H1 (cell line): ENCODE measurements at regions not wholly inside any gene's neighbourhood (a gene's known extent, or its start where the extent isn't known, plus 50 kb on each side); places are given as distances from the start of the nearest gene placed in this dataset.

Experiments
- CTCF ChIA-PET: fragments of 300-600 bp; sonication (Branson Sonifier 250); formaldehyde crosslinking; loops from one replicate; lab custom pipeline; 2021; ENCODE audit not compliant: partially characterized antibody; lab: Charles Lee
- POLR2A ChIA-PET: fragments of 300-600 bp; sonication (Branson Sonifier 250); formaldehyde crosslinking; loops from one replicate; lab custom pipeline; 2021; ENCODE audit warnings: inconsistent platforms; ENCODE audit not compliant: partially characterized antibody; lab: Charles Lee
- DNase-seq, 2 experiments: peaks; one replicate each; pipeline versions ENCODE4 v3.0.0 to v3.0.0-alpha.2; 2010 to 2022; ENCODE audit warnings: low spot score in 2 of 2, low read depth in 1 of 2, mixed read lengths in 1 of 2
- FAIRE-seq: peaks from 2 replicates; lab custom pipeline; 2011; peaks lifted over from hg19 to GRCh38; lab: Jason Lieb, UNC
- H2AFZ ChIP-seq: 2 replicates; pipeline ENCODE4 v1.8.1; 2012; ENCODE audit warnings: low read length, inconsistent platforms
- H2AK5ac ChIP-seq: 2 replicates; pipeline ENCODE4 v1.6.1; 2013; ENCODE audit warnings: low read depth, low read length
- H2BK120ac ChIP-seq: replicated peaks from 2 replicates; pipeline ENCODE3; 2013; ENCODE audit warnings: low read depth, low read length, inconsistent platforms
- H2BK12ac ChIP-seq: 2 replicates; pipeline ENCODE4 v1.6.1; 2013; ENCODE audit warnings: low read depth, low read length
- H2BK15ac ChIP-seq: 2 replicates; pipeline ENCODE4 v1.6.1; 2013; ENCODE audit warnings: low read length
- H2BK20ac ChIP-seq: 2 replicates; pipeline ENCODE4 v1.6.1; 2013; ENCODE audit warnings: low read length
- H2BK5ac ChIP-seq: 2 replicates; pipeline ENCODE4 v1.6.1; 2013; ENCODE audit warnings: low read depth, low read length
- H3K14ac ChIP-seq: 2 replicates; pipeline ENCODE4 v1.6.1; 2013; ENCODE audit warnings: inconsistent platforms; ENCODE audit not compliant: insufficient read length
- H3K18ac ChIP-seq: 2 replicates; pipeline ENCODE4 v1.6.1; 2013; ENCODE audit warnings: low read length; ENCODE audit errors: extremely low read depth
- H3K23ac ChIP-seq: 2 replicates; pipeline ENCODE4 v1.6.1; 2013; ENCODE audit warnings: inconsistent platforms; ENCODE audit not compliant: insufficient read length
- H3K23me2 ChIP-seq: 2 replicates; pipeline ENCODE4 v1.6.1; 2013; ENCODE audit warnings: low read depth, low read length
- H3K27ac ChIP-seq: 2 replicates; pipeline ENCODE4 v1.6.1; 2011; ENCODE audit warnings: low read depth, low read length, inconsistent platforms
- H3K27me3 ChIP-seq, 4 experiments: replicated peaks in 1 of 4; 1 replicate in 1 of 4; 2 replicates in 3 of 4; pipeline versions ENCODE4 v1.6.1 to v1.8.1; 2011 to 2013; ENCODE audit warnings: low read length in 3 of 4, mild to moderate bottlenecking in 3 of 4, inconsistent platforms in 2 of 4, mixed read lengths in 2 of 4, moderate library complexity in 1 of 4; ENCODE audit not compliant: control insufficient read depth in 3 of 4, insufficient read depth in 3 of 4; ENCODE audit errors: extremely low read depth in 1 of 4
- H3K36me3 ChIP-seq, 4 experiments: 2 replicates each; pipeline versions ENCODE4 v1.6.1 to v1.8.1; 2011 to 2013; ENCODE audit warnings: mild to moderate bottlenecking in 4 of 4, low read length in 3 of 4, moderate library complexity in 2 of 4, control low read depth in 1 of 4, inconsistent platforms in 1 of 4; ENCODE audit not compliant: insufficient read depth in 4 of 4, control insufficient read depth in 2 of 4
- H3K4ac ChIP-seq: replicated peaks from 2 replicates; pipeline ENCODE3; 2013; ENCODE audit warnings: low read length, low read depth, mixed read lengths, inconsistent platforms; ENCODE audit not compliant: insufficient read length
- H3K4me1 ChIP-seq, 4 experiments: replicated peaks in 1 of 4; 1 replicate in 1 of 4; 2 replicates in 3 of 4; pipeline versions ENCODE4 v1.6.1 to v1.8.1; 2011 to 2013; ENCODE audit warnings: low read length in 3 of 4, inconsistent platforms in 2 of 4, mixed read lengths in 1 of 4; ENCODE audit not compliant: insufficient read depth in 4 of 4, control insufficient read depth in 3 of 4
- H3K4me2 ChIP-seq, 2 experiments: 2 replicates each; pipeline versions ENCODE4 v1.6.1 to v1.8.1; 2011 to 2013; ENCODE audit warnings: low read depth in 2 of 2, low read length in 2 of 2, control low read depth in 1 of 2, inconsistent platforms in 1 of 2, mild to moderate bottlenecking in 1 of 2; ENCODE audit not compliant: insufficient read depth in 1 of 2
- H3K4me3 ChIP-seq, 4 experiments: fragments of 200-600, 300-600 bp in 1 of 4; sonication (generic), shearing (Covaris generic), sonication (Bioruptor Twin) in 1 of 4; 2 replicates each; pipeline versions ENCODE4 v1.5.1 to v1.8.1; 2011 to 2016; ENCODE audit warnings: low read length in 4 of 4, low read depth in 3 of 4, control low read depth in 2 of 4, inconsistent platforms in 2 of 4, mild to moderate bottlenecking in 2 of 4, mixed read lengths in 1 of 4, moderate library complexity in 1 of 4; ENCODE audit not compliant: insufficient read depth in 2 of 4; ENCODE audit errors: extremely low read depth in 1 of 4
- H3K56ac ChIP-seq: replicated peaks from 2 replicates; pipeline ENCODE3; 2013; ENCODE audit warnings: low read depth, mild to moderate bottlenecking, mixed read lengths, low read length, inconsistent platforms; ENCODE audit not compliant: insufficient read length
- H3K79me1 ChIP-seq: 2 replicates; pipeline ENCODE4 v1.6.1; 2013; ENCODE audit warnings: low read depth, low read length, control low read depth
- H3K79me2 ChIP-seq, 2 experiments: 2 replicates each; pipeline versions ENCODE4 v1.6.1 to v1.8.1; 2012 to 2013; ENCODE audit warnings: low read length in 2 of 2, mild to moderate bottlenecking in 2 of 2, inconsistent platforms in 1 of 2; ENCODE audit not compliant: insufficient read depth in 2 of 2, control insufficient read depth in 1 of 2
- H3K9ac ChIP-seq, 4 experiments: replicated peaks in 1 of 4; 1 replicate in 1 of 4; 2 replicates in 3 of 4; pipeline versions ENCODE4 v1.6.1 to v1.8.1; 2011 to 2013; ENCODE audit warnings: low read depth in 3 of 4, low read length in 3 of 4, control low read depth in 2 of 4, mild to moderate bottlenecking in 2 of 4, moderate library complexity in 2 of 4, inconsistent platforms in 1 of 4; ENCODE audit errors: extremely low read depth in 1 of 4
- H3K9me3 ChIP-seq, 2 experiments: 2 replicates each; pipeline versions ENCODE4 v1.6.1 to v1.8.1; 2012 to 2013; ENCODE audit warnings: mild to moderate bottlenecking in 2 of 2, moderate library complexity in 2 of 2, control low read depth in 1 of 2, inconsistent platforms in 1 of 2, low read depth in 1 of 2, low read length in 1 of 2, mixed read lengths in 1 of 2; ENCODE audit not compliant: insufficient read depth in 2 of 2
- H4K20me1 ChIP-seq, 2 experiments: replicated peaks in 1 of 2; 2 replicates each; pipeline versions ENCODE3 to v1.8.1; 2011 to 2013; ENCODE audit warnings: inconsistent platforms in 2 of 2, low read length in 2 of 2, mild to moderate bottlenecking in 1 of 2; ENCODE audit not compliant: insufficient read depth in 2 of 2, control insufficient read depth in 1 of 2
- H4K5ac ChIP-seq: 2 replicates; pipeline ENCODE4 v1.6.1; 2013; ENCODE audit warnings: low read length, low read depth, mixed read lengths, inconsistent platforms; ENCODE audit not compliant: insufficient read length
- H4K8ac ChIP-seq: 2 replicates; pipeline ENCODE4 v1.8.0; 2013; ENCODE audit warnings: mild to moderate bottlenecking, moderate library complexity, low read length, inconsistent platforms; ENCODE audit not compliant: insufficient read depth; ENCODE audit errors: extremely low read depth
- H4K91ac ChIP-seq: replicated peaks from 2 replicates; pipeline ENCODE3; 2013; ENCODE audit warnings: low read length, mixed read lengths, inconsistent platforms; ENCODE audit not compliant: insufficient read length
- ASH2L ChIP-seq: fragments of 200-600, 300-600 bp; sonication (generic); IDR thresholded peaks from one replicate; pipeline ENCODE4 v1.7.1; 2017; ENCODE audit warnings: low read length
- CBX5 ChIP-seq: fragments of 300-800, 300-1000 bp; sonication (generic); IDR thresholded peaks from 2 replicates; pipeline ENCODE4 v1.7.1; 2016; ENCODE audit warnings: antibody characterized with exemption, low read length, low read depth
- GTF2F1 ChIP-seq: IDR thresholded peaks from 2 replicates; pipeline ENCODE4 v1.6.1; 2012; ENCODE audit warnings: low read depth, low read length, improper control_type of control experiment, borderline replicate concordance
- KDM1A ChIP-seq: fragments of 200-600, 300-600 bp; sonication (generic); IDR thresholded peaks from 2 replicates; pipeline ENCODE4 v1.7.1; 2016; ENCODE audit warnings: mild to moderate bottlenecking, low read length, borderline replicate concordance
- MAFK ChIP-seq: IDR thresholded peaks from 2 replicates; pipeline ENCODE4 v1.6.1; 2012; ENCODE audit warnings: low read depth, mild to moderate bottlenecking, improper control_type of control experiment, low read length
- MAX ChIP-seq: IDR thresholded peaks from 2 replicates; pipeline ENCODE4 v1.6.1; 2012; ENCODE audit warnings: inconsistent platforms
- NANOG ChIP-seq: IDR thresholded peaks from 2 replicates; pipeline ENCODE4 v1.6.1; 2011; ENCODE audit warnings: low read length, low read depth, mild to moderate bottlenecking, inconsistent platforms; ENCODE audit not compliant: insufficient read depth, poor library complexity, severe bottlenecking
- POLR2AphosphoS5 ChIP-seq: IDR thresholded peaks from 2 replicates; pipeline ENCODE4 v1.6.1; 2011; ENCODE audit warnings: low read depth, low read length
- RNF2 ChIP-seq: fragments of 200-900, 300-1000 bp; sonication (generic); IDR thresholded peaks from 2 replicates; pipeline ENCODE4 v1.7.1; 2016; ENCODE audit warnings: borderline replicate concordance, low read depth, mild to moderate bottlenecking, antibody characterized with exemption, low read length; ENCODE audit not compliant: poor library complexity, severe bottlenecking; ENCODE audit errors: missing control alignments
- SP1 ChIP-seq: IDR thresholded peaks from 2 replicates; pipeline ENCODE4 v1.6.1; 2011; ENCODE audit warnings: low read depth, low read length
- SRF ChIP-seq: IDR thresholded peaks from 2 replicates; pipeline ENCODE4 v1.6.1; 2011; ENCODE audit warnings: mild to moderate bottlenecking, low read depth, low read length, moderate library complexity
- TBP ChIP-seq: IDR thresholded peaks from 2 replicates; pipeline ENCODE4 v1.6.1; 2011; ENCODE audit warnings: low read depth, low read length, improper control_type of control experiment
- TCF12 ChIP-seq: IDR thresholded peaks from 2 replicates; pipeline ENCODE4 v1.6.1; 2011; ENCODE audit warnings: low read depth, mild to moderate bottlenecking, low read length
- YY1 ChIP-seq: IDR thresholded peaks from 2 replicates; pipeline ENCODE4 v1.6.1; 2011; ENCODE audit warnings: low read depth, mild to moderate bottlenecking, low read length
- WGBS, 2 experiments: shearing (Covaris generic) in 1 of 2; methylation state at CpG; one replicate each; pipeline versions ENCODE4 v1.1.6 to v1.1.7; 2013 to 2015; ENCODE audit warnings: low lambda C conversion rate in 2 of 2, mixed read lengths in 2 of 2, inconsistent platforms in 1 of 2, low coverage in 1 of 2, missing lambda C conversion rate in 1 of 2; ENCODE audit not compliant: insufficient replicate concordance in 2 of 2, insufficient coverage in 1 of 2, insufficient read length in 1 of 2; ENCODE audit errors: extremely low coverage in 1 of 2, missing lambda C conversion rate in 1 of 2; 5-methylcytosine and 5-hydroxymethylcytosine counted together

DNA sequence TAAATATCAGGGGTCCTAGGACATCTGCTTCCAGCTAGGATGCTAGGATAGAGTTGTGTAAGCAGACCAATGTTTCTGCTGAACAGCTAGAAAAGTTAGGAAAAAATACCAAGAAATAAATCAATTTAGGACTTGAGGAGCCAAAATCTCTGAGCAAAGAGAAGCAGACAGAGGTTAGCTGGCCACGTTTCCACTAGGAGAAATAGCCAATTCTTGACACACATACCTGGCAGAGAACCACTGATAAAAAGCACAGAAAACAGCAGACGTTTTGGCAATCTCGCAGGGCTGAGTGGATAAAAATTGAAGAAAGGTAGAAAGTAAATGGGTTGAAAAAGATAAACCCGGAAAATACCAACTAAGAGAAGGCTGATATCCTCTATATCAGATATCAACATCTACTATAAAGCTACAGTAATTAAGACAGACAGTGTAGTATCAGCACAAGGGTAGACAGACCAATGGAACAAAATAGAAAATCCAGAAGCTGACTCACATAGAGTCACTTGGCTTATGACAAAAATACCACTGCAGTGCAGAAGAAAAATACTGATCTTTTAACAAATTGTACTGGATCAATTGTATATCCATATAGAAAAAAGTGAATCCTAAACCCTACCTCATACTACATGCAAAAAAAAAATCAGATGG, 306.1 kb upstream of the KLHL29 start:
- Histone ChIP-seq H3K27me3 (no peaks in the 10 kb centered on the region), H3K14ac (no peak overlapping the region), H3K4me1 (peaks cover 0 to 3% (median 0%) of the 10 kb centered on the region in 4 experiments; a peak in 1 of 7 replicates), H3K56ac (no peak overlapping the region), H2BK15ac (no peak overlapping the region), H3K4me2 (no peak overlapping the region), H3K4me3 (no peak overlapping the region), H3K18ac (no peak overlapping the region), H2BK120ac (no peak overlapping the region), H3K4ac (no peak overlapping the region), H4K5ac (no peak overlapping the region), H3K36me3 (no peaks in the 10 kb centered on the region), H2AK5ac (no peak overlapping the region), H3K27ac (no peak overlapping the region), H2BK5ac (no peak overlapping the region), H4K20me1 (no peaks in the 10 kb centered on the region), H3K9me3 (no peaks in the 10 kb centered on the region), H4K8ac (no peak overlapping the region), H2BK12ac (no peak overlapping the region), H3K9ac (no peak overlapping the region), H4K91ac (no peak overlapping the region), H3K79me2 (no peaks in the 10 kb centered on the region), H2AFZ (peak overlapping the region; percentile 12; the same call in 1 of the 2 replicates), H3K79me1 (no peaks in the 10 kb centered on the region), H2BK20ac (no peak overlapping the region), H3K23ac (no peak overlapping the region), H3K23me2 (no peaks in the 10 kb centered on the region)
- DNase-seq = no peak
- WGBS, 2 experiments = 85% methylated on average over 4 of the region's 4 CpGs; no CpG with 5 or more reads in 1 of the 2 experiments
- FAIRE-seq = no peak
- ChIA-PET POLR2A (no interaction called here), CTCF (interaction anchor here (0.6 kb wide), 1 partner anchor 140 kb away, joined by 4 read pairs; no protein-coding TSS in a partner anchor)
- no peak for TF ChIP-seq MAFK
- TF ChIP-seq SRF = no peak
- TF ChIP-seq YY1 = no peak
- TF ChIP-seq CBX5 = no peak
- no peak for TF ChIP-seq TCF12
- TF ChIP-seq TBP = no peak
- TF ChIP-seq MAX = no peak
- no peak for TF ChIP-seq POLR2AphosphoS5
- TF ChIP-seq ASH2L = no peak
- TF ChIP-seq GTF2F1 = no peak
- no peak for TF ChIP-seq NANOG
- TF ChIP-seq RNF2 = no peak
- no peak for TF ChIP-seq SP1
- TF ChIP-seq KDM1A = no peak
